ENCODE measurements at regions not wholly inside any gene's neighbourhood (a gene's known extent, or its start where the extent isn't known, plus 50 kb on each side); places are given as distances from the start of the nearest gene placed in this dataset.

GRCh38 chr9:86410281-86410680 lies 56.1 kb upstream of the TUT7 start:
- TF ChIP-seq, protein P1, sequence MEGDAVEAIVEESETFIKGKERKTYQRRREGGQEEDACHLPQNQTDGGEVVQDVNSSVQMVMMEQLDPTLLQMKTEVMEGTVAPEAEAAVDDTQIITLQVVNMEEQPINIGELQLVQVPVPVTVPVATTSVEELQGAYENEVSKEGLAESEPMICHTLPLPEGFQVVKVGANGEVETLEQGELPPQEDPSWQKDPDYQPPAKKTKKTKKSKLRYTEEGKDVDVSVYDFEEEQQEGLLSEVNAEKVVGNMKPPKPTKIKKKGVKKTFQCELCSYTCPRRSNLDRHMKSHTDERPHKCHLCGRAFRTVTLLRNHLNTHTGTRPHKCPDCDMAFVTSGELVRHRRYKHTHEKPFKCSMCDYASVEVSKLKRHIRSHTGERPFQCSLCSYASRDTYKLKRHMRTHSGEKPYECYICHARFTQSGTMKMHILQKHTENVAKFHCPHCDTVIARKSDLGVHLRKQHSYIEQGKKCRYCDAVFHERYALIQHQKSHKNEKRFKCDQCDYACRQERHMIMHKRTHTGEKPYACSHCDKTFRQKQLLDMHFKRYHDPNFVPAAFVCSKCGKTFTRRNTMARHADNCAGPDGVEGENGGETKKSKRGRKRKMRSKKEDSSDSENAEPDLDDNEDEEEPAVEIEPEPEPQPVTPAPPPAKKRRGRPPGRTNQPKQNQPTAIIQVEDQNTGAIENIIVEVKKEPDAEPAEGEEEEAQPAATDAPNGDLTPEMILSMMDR (IDR thresholded peaks at IDR 0.05 in 8 of 11, conservative IDR thresholded peaks at IDR 0.05 in 3 of 11): no peak
- TF ChIP-seq POLR2A (IDR thresholded peaks at IDR 0.05): no peak
- no peak for TF ChIP-seq POLR2AphosphoS5 (IDR thresholded peaks at IDR 0.05)

Measured in spleen (tissue), 7 donors.